HG03135 (cell line): ENCODE measurements at regions not wholly inside any gene's neighbourhood (a gene's known extent, or its start where the extent isn't known, plus 50 kb on each side); places are given as distances from the start of the nearest gene placed in this dataset.

Experiments
- ATAC-seq: cut with Tn5 transposase; IDR thresholded peaks from one replicate; pipeline ENCODE4 v1.9.1; 2021; ENCODE audit warnings: mild to moderate bottlenecking, moderate library complexity; ENCODE audit not compliant: unreplicated experiment

- no peak for ATAC-seq
Measured at GRCh38 chr9:19732441-19732951, 56.3 kb downstream of the SLC24A2 start.

DNA sequence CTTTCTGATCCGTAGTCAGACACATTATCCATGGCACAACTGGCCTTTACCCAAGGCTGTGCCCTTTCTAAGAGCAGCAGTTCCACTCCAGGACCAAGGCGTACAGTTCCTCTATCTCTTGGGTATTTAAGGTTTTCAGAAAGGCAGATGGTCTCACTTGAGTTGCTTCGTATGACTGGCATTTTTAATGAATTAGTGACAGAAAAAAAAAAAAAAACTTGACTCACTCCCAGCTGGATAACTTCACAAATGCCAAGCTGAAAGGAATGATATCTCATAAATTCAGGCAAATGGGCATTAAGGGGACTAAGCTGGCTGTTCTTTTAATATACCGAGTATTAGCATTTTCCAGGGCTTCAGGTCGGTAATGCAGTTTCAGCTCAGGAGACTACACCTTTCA lies 60.7 kb downstream of the SLC24A2 start:
- ATAC-seq = no peak

- ATAC-seq = no peak
Measured at GRCh38 chr9:19725970-19726369, 62.9 kb downstream of the SLC24A2 start.

- no peak for ATAC-seq
Measured at GRCh38 chr9:19720377-19720776, 68.5 kb downstream of the SLC24A2 start.

GRCh38 chr9:19703702-19704101 lies 85.1 kb downstream of the SLC24A2 start:
- no peak for ATAC-seq

GRCh38 chr9:19701991-19702390 lies 86.8 kb downstream of the SLC24A2 start:
- ATAC-seq = no peak

DNA sequence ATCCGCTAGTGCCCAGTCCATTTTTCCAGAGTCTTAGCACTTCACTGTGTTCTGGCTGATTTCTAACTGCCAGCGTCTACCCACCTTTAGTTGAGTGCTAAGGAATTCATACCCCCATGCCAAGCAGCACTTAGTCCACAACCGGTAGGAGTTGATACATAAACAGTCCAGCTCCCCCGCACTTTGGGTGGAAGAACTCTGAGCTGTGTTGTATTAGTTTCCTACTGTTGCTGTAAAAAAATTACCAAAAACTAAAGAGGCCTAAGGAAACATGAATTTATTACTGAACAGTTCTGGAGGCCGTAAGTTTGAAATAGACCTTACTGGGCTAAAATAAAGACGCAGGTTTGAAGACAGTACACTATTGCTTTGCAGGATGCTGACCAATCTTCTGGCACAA lies 87.6 kb downstream of the SLC24A2 start:
- no peak for ATAC-seq

GRCh38 chr9:19700699-19701098 lies 88.1 kb downstream of the SLC24A2 start:
- ATAC-seq = no peak

- no peak for ATAC-seq
Measured at GRCh38 chr9:19699756-19700155, 89.1 kb downstream of the SLC24A2 start.

DNA sequence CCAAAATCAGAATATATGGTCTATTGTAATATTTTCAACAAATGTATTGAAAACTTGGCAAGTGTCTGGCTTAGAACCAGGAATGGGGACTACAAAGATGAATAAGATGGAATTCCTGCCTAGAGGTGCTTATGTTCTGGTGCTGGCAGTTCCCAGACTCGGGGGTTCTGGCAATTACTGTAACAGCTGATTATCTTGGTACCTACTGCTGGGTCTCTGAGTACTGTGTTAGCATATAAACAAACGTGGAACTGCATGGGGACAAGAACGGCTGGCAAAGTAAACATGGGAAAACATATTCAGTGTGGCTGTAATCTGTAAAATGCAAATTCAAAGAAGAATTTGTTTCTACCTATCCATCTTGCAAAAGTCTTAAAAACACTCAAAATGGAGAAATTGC lies 89.9 kb downstream of the SLC24A2 start:
- no peak for ATAC-seq

- no peak for ATAC-seq
Measured at GRCh38 chr9:19694601-19695000, 94.2 kb downstream of the SLC24A2 start.

- no peak for ATAC-seq
Measured at GRCh38 chr9:19690128-19690527, 98.7 kb downstream of the SLC24A2 start.

- ATAC-seq = no peak
Measured at GRCh38 chr9:19689328-19690101, 99.3 kb downstream of the SLC24A2 start.

- no peak for ATAC-seq
Measured at GRCh38 chr9:19683715-19684114, 105.1 kb downstream of the SLC24A2 start.

DNA sequence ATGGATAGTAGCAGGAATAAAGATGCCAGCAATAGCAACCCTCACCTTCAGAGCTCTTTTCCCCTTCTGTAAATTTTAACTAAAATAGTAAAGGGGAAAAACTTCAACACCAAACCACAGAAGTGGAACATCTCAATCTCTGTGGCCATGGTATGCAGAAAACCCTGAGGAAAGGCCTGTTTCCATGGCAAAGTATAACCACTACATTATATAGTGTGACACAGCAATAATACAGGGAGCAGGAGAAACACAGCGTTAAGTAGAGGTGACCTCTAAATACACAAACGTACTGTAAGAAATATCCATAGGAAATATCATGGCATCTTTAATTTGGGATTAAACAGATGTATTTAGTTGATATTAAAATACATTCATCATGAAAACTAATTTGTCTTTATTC lies 106.4 kb downstream of the SLC24A2 start:
- ATAC-seq = no peak

DNA sequence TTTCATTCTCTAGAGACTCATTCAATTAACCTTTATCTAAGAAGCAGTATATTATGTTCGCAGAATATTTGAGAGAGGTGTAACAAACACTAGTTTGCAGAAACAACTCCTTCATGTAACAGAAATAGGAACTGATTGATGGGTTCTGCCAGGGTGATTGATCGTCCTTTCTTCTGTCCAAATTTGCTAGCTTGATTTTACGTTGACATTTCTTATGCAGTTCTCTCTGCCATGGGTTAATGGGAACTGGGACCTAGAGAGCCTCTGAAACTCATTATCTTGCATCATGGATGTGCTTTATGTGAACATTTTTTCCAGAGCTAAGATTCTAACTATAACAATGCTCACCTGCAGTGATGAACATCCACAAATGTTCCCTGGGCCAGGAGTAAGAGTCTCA lies 107.0 kb downstream of the SLC24A2 start:
- ATAC-seq = no peak

DNA sequence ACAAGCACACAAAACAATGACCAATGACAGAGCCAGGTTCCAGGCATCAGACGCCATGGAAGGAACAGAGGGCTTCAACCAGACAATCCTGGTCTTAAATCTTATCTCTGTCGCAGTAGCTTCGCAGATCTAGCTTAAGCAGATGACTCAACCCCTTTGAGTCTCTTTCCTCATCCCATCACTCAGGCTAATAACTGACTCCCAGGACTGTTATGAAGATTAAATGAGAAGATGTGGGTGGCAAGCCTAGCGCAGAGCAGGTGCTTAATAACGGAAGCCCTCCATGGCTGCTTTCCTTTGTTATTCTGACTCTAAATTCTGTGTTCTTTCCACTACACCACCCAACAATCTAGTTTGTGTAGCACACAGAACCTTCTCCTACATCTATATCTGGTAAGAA lies 110.9 kb downstream of the SLC24A2 start:
- ATAC-seq = no peak

GRCh38 chr9:19675492-19675891 lies 113.3 kb downstream of the SLC24A2 start:
- no peak for ATAC-seq

GRCh38 chr9:19666575-19666974 lies 122.3 kb downstream of the SLC24A2 start:
- no peak for ATAC-seq

GRCh38 chr9:19665146-19665863 lies 123.5 kb downstream of the SLC24A2 start:
- peak; percentile 100 for ATAC-seq

- no peak for ATAC-seq
Measured at GRCh38 chr9:19663570-19663969, 125.3 kb downstream of the SLC24A2 start.

DNA sequence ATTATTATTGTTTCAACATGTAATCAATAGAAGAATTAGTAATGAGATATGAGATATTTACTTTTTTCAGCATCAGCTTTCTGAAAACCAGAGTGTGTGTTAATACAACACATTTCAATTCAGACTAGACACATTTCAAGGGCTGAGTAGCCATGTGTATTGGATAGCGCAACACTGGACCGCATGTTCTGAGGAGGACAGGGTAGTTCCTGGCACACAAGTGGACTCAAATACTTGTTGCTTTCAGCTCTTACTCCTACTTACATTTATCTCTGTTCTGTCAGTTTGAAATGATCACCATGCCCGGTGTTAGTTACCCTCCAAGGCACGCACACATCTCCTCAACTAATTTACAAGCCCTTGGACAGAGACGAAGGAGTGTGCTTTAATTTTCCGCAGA lies 126.6 kb downstream of the SLC24A2 start:
- ATAC-seq = no peak
